ENCODE measurements at regions not wholly inside any gene's neighbourhood (a gene's known extent, or its start where the extent isn't known, plus 50 kb on each side); places are given as distances from the start of the nearest gene placed in this dataset.

DNA sequence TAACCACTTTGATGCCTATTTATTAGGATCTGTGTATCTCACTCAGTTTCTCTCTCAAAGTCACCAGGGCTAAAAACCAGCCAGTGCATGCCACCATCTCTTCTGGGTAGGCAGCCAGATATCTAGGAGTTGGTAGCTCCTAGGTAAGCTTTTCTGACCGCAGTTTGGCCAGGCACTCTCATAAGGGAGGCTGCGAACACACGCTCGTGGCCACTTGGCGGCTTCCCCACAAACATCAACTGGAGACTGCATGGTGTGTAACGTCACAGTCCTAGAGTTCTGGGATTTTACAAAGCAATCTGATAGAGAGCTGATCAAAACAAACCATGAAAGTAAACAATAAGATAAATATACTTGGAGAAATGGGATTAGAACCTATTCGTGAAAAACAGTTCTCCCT is 424.3 kb upstream of the ACVR2A start:
- Histone ChIP-seq H3K79me2 (ENCODE audit: insufficient read depth, low read length) (no peaks in the 10 kb centered on the region), H2BK20ac (ENCODE audit: low read depth, low read length, poor library complexity, severe bottlenecking) (no peak overlapping the region), H3T11ph (ENCODE audit: low read length) (no peak overlapping the region), H4K5ac (ENCODE audit: insufficient read length, low read depth, low read length) (no peak overlapping the region), H3K4ac (ENCODE audit: low read depth, low read length) (no peak overlapping the region), H4K8ac (replicated peaks; ENCODE audit: insufficient read length, low read depth, low read length) (no peak overlapping the region), H2BK120ac (ENCODE audit: low read depth, low read length, poor library complexity, severe bottlenecking) (no peak overlapping the region), H4K91ac (ENCODE audit: insufficient read length, low read depth, low read length) (no peak overlapping the region), H3K27me3 (ENCODE audit: insufficient read depth, low read length) (no peaks in the 10 kb centered on the region), H2AFZ (ENCODE audit: low read length) (no peak overlapping the region), H2BK15ac (ENCODE audit: low read depth, low read length) (no peak overlapping the region), H3K4me1 (ENCODE audit: insufficient read depth, low read length) (no peaks in the 10 kb centered on the region; the same call in 1 of the 2 replicates), H2BK5ac (ENCODE audit: insufficient read length, low read length) (no peak overlapping the region), H3K23ac (ENCODE audit: insufficient read length, low read depth, low read length) (no peak overlapping the region), H4K20me1 (ENCODE audit: control insufficient read depth, insufficient read depth, insufficient read length) (no peaks in the 10 kb centered on the region), H3K9ac (ENCODE audit: extremely low read depth, insufficient read length, low read length) (no peak overlapping the region), H3K18ac (ENCODE audit: insufficient read length, low read depth, low read length) (no peak overlapping the region), H2AK5ac (ENCODE audit: insufficient read length, low read length) (no peak overlapping the region), H3K23me2 (ENCODE audit: insufficient read length, low read depth, low read length, poor library complexity, severe bottlenecking) (no peaks in the 10 kb centered on the region), H3K27ac (ENCODE audit: insufficient read length, low read depth, low read length) (no peak overlapping the region), H3K56ac (ENCODE audit: insufficient read length, low read depth, low read length) (no peak overlapping the region), H3K9me3 (ENCODE audit: control insufficient read depth, low read depth, low read length) (no peaks in the 10 kb centered on the region), H3K14ac (ENCODE audit: insufficient read depth, low read length) (no peak overlapping the region), H3K4me2 (ENCODE audit: insufficient read depth, insufficient read length, low read length) (no peak overlapping the region), H2BK12ac (ENCODE audit: insufficient read length, low read depth, low read length) (no peak overlapping the region), H3K79me1 (ENCODE audit: insufficient read depth, low read depth, low read length, poor library complexity, severe bottlenecking) (no peaks in the 10 kb centered on the region)
- H3K36me3 Mint-ChIP-seq (ENCODE audit: insufficient read depth in 1 of 3, low read depth in 3 of 3): no peaks in the 10 kb centered on the region; a peak in 1 of 7 replicates
- H3K4me1 Mint-ChIP-seq: no peaks in the 10 kb centered on the region
- TF ChIP-seq CTCF (conservative IDR thresholded peaks at IDR 0.05): peak; percentile 35; the same call in 2 of the 3 replicates
- H3K27ac Mint-ChIP-seq: no peak overlapping the region
- H3K27me3 Mint-ChIP-seq (ENCODE audit: low read depth): no peaks in the 10 kb centered on the region
- H3K4me3 Mint-ChIP-seq: no peak overlapping the region
- H3K9me3 Mint-ChIP-seq: no peaks in the 10 kb centered on the region
- DNase-seq: peak; percentile 33
- WGBS (ENCODE audit: extremely low coverage, insufficient read length, low lambda C conversion rate): no CpG with 5 or more reads among the region's 7 CpGs
